ENCODE measurements at regions not wholly inside any gene's neighbourhood (a gene's known extent, or its start where the extent isn't known, plus 50 kb on each side); places are given as distances from the start of the nearest gene placed in this dataset.
A peak's percentile ranks its signal among the peaks of the same experiment; 100 is the strongest.

- TF ChIP-seq CTCF (conservative IDR thresholded peaks at IDR 0.05; ENCODE audit: low read depth, low read length), result no peak
- no peak overlapping the region for H3K4me3 ChIP-seq (ENCODE audit: low read length)
- DNase-seq (ENCODE audit: low read depth), result no peak
These were observed 210.6 kb downstream of the ZNF365 start for GRCh38 chr10:62584731-62585130.

- DNase-seq (ENCODE audit: low read depth), result no peak
- no peak for TF ChIP-seq CTCF (conservative IDR thresholded peaks at IDR 0.05; ENCODE audit: low read depth, low read length)
- H3K4me3 ChIP-seq (ENCODE audit: low read length), result no peak overlapping the region
These were observed 211.1 kb downstream of the ZNF365 start for GRCh38 chr10:62585211-62585775.

- no peak for TF ChIP-seq CTCF (conservative IDR thresholded peaks at IDR 0.05; ENCODE audit: low read depth, low read length)
- no peak for DNase-seq (ENCODE audit: low read depth)
- H3K4me3 ChIP-seq (ENCODE audit: low read length), result no peak overlapping the region
These were observed 212.8 kb downstream of the ZNF365 start for GRCh38 chr10:62587011-62587410.

- TF ChIP-seq CTCF (conservative IDR thresholded peaks at IDR 0.05; ENCODE audit: low read depth, low read length), result no peak
- no peak for DNase-seq (ENCODE audit: low read depth)
- no peak overlapping the region for H3K4me3 ChIP-seq (ENCODE audit: low read length)
These were observed 213.9 kb downstream of the ZNF365 start for GRCh38 chr10:62588116-62588515.

- TF ChIP-seq CTCF (conservative IDR thresholded peaks at IDR 0.05; ENCODE audit: low read depth, low read length), result no peak
- DNase-seq (ENCODE audit: low read depth), result no peak
- H3K4me3 ChIP-seq (ENCODE audit: low read length), result no peak overlapping the region
These were observed 214.8 kb upstream of the ADO start for GRCh38 chr10:62589689-62590088.

DNA sequence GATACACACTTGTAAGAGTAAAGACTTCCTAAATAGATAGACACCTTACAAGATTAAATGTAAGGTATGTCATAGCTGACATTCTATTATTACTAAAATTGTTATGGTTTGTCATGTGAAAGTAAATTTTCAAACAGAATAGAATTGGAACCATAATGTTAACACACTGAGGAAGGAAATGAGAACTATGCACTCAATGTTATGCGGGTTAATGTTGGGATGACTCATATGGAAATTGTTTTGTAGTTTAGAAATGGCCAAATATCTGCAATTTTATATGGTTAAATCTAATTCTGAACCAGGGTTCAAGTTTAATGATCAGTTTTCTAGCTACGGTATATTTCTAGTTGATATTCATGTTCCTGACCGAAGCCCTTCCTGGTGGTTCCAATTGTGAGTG, 214.2 kb upstream of the ADO start:
- H3K4me3 ChIP-seq (ENCODE audit: low read length), result no peak overlapping the region
- no peak for TF ChIP-seq CTCF (conservative IDR thresholded peaks at IDR 0.05; ENCODE audit: low read depth, low read length)
- DNase-seq (ENCODE audit: low read depth), result no peak

GRCh38 chr10:62594093-62594520, 210.4 kb upstream of the ADO start:
- DNase-seq (ENCODE audit: low read depth), result no peak
- TF ChIP-seq CTCF (conservative IDR thresholded peaks at IDR 0.05; ENCODE audit: low read depth, low read length), result peak; percentile 95
- H3K4me3 ChIP-seq (ENCODE audit: low read length), result no peak overlapping the region
